ENCODE measurements at regions not wholly inside any gene's neighbourhood (a gene's known extent, or its start where the extent isn't known, plus 50 kb on each side); places are given as distances from the start of the nearest gene placed in this dataset.
"Not testable (repeated sequence)": the region's sequence is repeated elsewhere in the genome, so short reads cannot be mapped to it uniquely, and the experiment has no call there.

DNA sequence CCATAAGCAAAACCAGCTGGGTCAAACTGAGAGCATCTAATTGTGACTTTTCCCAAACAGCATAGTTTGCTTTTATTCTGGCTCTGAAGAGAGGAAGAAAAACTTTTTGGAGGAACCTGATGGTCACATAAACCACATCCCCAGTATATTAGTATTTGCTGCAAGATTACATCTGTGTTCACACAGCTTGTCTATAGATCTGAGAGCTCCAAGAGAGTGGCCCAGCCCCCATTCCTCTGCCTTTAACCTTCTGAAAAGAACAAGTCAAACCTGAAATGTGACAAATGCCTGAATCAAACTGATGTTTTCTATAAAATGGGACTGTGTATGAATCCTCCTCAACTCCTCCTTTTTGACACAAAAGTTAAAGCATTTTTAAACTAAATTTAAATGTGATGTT is 435.2 kb downstream of the ZNF479 start:
- CTCF ChIA-PET, H3K4me3 Mint-ChIP-seq, H3K36me3 Mint-ChIP-seq, H3K27ac Mint-ChIP-seq, H3K27me3 Mint-ChIP-seq, H3K4me1 Mint-ChIP-seq, DNase-seq: not testable (repeated sequence)
- peaks cover 19% of the 10 kb centered on the region for H3K9me3 Mint-ChIP-seq

DNA sequence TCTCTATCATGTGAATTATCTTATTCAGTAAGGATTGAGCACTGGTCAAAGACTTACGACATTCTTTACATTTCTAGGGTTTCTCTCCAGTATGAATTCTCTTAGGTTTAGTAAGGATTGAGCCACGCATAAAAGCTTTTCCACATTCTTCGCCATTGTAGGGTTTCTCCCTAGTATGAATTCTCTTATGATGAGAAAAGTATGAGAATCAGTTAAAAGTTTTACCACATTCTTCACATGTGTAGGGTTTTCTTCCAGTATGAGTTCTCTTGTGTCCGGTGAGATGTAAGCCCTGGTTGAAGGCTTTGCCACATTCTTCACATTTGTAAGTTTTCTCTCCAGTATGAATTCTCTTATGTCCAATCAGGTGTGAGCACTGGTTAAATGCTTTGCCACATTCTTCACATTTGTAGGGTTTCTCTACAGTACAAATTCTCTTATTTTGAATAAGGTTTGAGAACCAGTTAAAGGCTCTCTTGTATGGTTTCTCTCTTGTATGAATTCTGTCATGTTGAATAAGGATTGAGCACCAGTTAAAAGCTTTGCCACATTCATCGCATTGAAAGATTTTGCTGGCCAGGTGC is 445.9 kb downstream of the ZNF479 start:
- H3K27ac Mint-ChIP-seq: no peak overlapping the region
- H3K9me3 Mint-ChIP-seq: peaks cover 51% of the 10 kb centered on the region
- DNase-seq: no peak
- no peaks in the 10 kb centered on the region for H3K36me3 Mint-ChIP-seq
- H3K4me1 Mint-ChIP-seq: no peaks in the 10 kb centered on the region
- no peaks in the 10 kb centered on the region for H3K27me3 Mint-ChIP-seq
- CTCF ChIA-PET: no interaction called here
- H3K4me3 Mint-ChIP-seq: no peak overlapping the region

DNA sequence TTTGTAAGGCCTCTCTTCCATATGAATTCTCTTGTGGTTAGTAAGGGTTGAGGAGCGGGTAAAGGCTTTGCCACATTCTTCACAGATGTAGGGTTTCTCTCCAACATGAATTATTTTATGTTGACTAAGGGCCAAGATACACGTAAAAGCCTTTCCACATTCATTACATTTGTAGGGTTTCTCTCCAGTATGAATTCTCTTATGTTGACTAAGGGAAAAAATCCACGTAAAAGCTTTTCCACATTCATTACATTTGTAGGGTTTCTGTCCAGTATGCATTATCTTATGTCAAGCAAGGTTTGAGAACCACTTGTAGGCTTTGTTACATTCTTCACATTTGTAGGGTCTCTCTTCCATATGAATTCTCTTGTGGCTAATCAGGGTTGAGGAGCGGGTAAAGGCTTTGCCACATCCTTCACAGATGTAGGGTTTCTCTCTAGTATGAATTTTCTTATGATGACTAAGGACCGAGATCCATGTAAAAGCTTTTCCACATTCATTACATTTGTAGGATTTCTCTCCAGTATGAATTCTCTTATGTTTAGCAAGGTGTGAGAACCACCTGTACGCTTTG is 493.0 kb downstream of the ZNF479 start:
- DNase-seq: no peak
- CTCF ChIA-PET: no interaction called here
- Mint-ChIP-seq H3K4me1 (no peaks in the 10 kb centered on the region), H3K27ac (no peak overlapping the region), H3K27me3 (no peaks in the 10 kb centered on the region), H3K9me3 (peaks cover 70% of the 10 kb centered on the region), H3K36me3 (no peaks in the 10 kb centered on the region), H3K4me3 (no peak overlapping the region)

DNA sequence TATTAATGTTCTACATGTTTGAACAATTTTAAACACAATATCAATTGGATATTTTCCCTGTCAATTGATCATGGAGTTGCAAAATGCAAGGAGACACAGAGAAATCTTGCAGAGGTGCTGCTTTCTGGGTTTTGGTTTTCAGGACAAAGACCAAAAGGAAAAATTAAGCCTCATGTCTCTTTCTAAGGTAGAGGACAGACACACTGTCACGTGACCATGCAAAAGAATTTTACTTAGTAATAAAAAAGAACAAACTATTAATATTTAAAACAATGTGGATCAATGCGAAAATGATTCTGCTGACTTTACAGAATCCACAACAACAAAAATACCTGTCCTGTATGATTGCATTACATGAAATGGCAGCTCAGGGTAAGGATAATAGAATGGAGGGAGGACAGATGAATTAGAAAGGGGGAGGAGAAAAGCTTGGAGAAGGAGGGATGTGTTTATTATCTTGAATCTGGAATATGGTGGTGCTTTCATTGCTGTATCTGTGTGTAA is 493.7 kb upstream of the NUPR2 start:
- Mint-ChIP-seq H3K4me1 (no peaks in the 10 kb centered on the region), H3K4me3 (no peak overlapping the region), H3K36me3 (no peaks in the 10 kb centered on the region), H3K27ac (no peak overlapping the region), H3K27me3 (no peaks in the 10 kb centered on the region), H3K9me3 (peaks cover 68% of the 10 kb centered on the region)
- DNase-seq: no peak
- CTCF ChIA-PET: no interaction called here

DNA sequence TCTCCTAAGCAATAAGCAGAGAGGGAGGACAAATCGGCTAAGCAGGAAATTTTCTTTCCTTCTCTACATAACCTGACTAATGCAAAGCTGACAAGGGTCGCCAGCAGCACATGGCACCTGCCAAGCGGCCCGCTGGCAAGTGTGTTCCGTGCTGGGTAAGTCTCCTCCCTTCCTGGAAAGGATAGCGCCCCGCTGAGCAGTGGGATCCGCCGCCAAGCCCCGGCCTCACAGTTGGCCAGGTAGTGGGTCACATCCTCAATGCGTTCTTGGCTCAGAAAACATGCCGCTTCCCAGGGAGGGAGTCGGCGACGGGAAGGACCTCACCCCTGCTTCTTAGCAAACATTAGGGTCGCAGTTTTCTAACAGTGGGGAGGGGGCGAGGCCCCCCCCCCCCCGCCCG is 488.9 kb upstream of the NUPR2 start:
- CTCF ChIA-PET: no interaction called here
- Mint-ChIP-seq H3K36me3 (no peaks in the 10 kb centered on the region), H3K27ac (no peak overlapping the region), H3K4me1 (no peaks in the 10 kb centered on the region), H3K9me3 (peaks cover 43% of the 10 kb centered on the region), H3K27me3 (no peaks in the 10 kb centered on the region), H3K4me3 (no peak overlapping the region)
- DNase-seq: no peak

DNA sequence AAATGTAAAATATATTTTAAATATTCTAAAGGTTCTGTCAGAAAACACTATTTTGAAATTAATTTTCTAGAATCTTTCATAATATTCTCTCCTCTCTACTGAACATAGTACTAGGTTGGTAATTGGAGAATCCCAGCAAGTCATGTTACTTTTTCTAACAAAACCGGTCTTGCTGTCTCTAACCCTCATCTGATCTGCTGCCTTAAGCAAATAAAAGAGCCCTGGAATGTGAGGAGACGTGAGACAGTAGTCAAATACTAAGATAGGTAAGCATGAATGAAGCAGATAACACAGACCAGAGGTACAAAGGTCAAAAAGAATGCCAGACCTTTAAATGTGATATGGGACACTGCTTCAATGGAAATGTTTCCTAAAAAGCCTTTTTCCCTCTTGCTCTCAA is 462.4 kb upstream of the NUPR2 start:
- CTCF ChIA-PET: no interaction called here
- Mint-ChIP-seq H3K36me3 (no peaks in the 10 kb centered on the region), H3K4me3 (no peak overlapping the region), H3K9me3 (peaks cover 37% of the 10 kb centered on the region), H3K27me3 (no peaks in the 10 kb centered on the region), H3K4me1 (no peaks in the 10 kb centered on the region), H3K27ac (no peak overlapping the region)
- no peak for DNase-seq

DNA sequence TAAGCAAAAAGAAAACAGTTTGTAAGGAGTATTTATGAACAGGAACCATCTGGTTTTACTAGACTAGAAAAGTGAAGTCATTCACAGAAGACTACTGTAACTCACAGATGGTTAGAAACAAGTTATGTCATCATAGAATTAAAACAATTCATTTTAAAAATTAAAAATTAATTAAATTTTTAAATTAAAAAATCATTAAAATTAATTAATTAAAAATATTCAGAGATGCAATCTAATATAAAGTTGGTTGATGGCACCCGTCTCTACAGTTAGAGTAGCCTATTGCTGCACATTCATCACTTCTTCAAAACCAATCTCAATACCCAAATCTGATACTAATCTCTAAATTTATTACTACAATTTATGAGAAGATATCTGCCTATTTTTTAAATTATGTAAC is 454.8 kb upstream of the NUPR2 start:
- Mint-ChIP-seq H3K36me3 (no peaks in the 10 kb centered on the region), H3K4me3 (no peak overlapping the region), H3K27ac (no peak overlapping the region), H3K9me3 (peaks cover 38% of the 10 kb centered on the region), H3K27me3 (no peaks in the 10 kb centered on the region), H3K4me1 (no peaks in the 10 kb centered on the region)
- CTCF ChIA-PET: no interaction called here
- no peak for DNase-seq

DNA sequence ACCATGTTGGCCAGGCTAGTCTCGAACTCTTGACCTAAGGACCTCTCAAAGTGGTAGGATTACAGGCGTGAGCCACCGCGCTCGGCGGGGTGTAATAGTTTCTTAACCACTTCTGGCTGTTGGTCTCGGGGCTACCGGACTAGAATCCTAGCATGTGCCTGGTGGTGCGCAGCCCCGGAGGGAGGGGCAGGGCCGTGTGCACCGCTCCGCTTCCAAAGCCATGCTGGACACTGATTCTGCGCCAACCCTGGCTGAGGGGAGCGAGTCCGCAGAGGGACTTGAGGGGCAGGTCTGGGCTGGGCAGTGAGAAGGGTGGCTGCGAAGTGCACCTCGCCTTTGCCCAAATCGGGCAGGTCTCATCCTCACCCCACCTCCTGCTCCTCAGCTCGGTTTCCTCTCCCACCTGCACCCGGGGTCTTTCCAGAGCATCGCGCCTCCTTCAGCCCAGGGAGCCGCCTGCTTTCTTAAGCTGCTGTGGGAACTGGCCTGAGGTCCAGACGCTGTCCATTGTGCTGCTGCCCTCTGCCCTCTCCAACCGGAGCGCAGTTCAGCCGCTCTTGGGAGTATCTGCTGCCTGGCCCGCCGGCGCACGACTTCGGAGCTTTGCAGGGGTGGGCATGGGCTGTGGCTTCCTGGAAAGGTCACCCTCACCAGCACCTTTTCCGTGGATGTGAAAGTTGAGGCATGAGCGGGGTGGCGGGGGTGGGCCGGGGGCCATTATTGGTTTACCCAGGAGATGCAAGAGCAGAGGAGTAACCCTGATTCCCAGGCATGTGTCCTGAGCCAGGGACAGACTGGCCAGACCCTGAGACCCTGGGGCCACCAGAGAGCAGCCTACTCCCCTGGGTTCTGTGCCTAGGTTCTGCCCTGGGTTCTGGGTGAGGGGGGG is 422.6 kb upstream of the NUPR2 start:
- no peak for DNase-seq
- Mint-ChIP-seq H3K27ac (no peak overlapping the region), H3K27me3 (no peaks in the 10 kb centered on the region), H3K4me3 (no peak overlapping the region), H3K9me3 (peaks cover 35% of the 10 kb centered on the region), H3K4me1 (no peaks in the 10 kb centered on the region), H3K36me3 (peaks cover 4% of the 10 kb centered on the region)
- CTCF ChIA-PET: no interaction called here

DNA sequence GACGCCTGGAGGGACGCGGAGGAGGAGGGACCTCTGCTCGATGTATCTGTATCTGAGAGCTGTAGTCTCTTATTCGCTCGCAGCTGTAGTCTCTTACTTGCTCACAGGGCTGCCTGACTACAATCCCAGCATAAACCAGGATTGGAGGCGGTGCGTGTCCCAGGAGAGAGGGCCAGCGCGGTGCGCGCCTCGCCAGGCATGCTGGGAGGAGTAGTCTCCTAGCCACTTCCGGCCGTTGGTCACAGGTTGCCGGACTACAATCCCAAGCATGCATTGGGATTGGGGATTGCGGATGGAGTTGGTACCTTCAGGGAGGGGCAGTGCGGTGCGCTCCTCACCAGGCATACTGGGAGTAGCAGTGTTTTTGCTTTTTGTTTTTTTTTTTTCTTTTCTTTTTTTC is 421.7 kb upstream of the NUPR2 start:
- Mint-ChIP-seq H3K27me3 (no peaks in the 10 kb centered on the region), H3K4me1 (no peaks in the 10 kb centered on the region), H3K4me3 (no peak overlapping the region), H3K27ac (no peak overlapping the region), H3K36me3 (peaks cover 4% of the 10 kb centered on the region), H3K9me3 (peaks cover 34% of the 10 kb centered on the region)
- CTCF ChIA-PET: no interaction called here
- DNase-seq: no peak

DNA sequence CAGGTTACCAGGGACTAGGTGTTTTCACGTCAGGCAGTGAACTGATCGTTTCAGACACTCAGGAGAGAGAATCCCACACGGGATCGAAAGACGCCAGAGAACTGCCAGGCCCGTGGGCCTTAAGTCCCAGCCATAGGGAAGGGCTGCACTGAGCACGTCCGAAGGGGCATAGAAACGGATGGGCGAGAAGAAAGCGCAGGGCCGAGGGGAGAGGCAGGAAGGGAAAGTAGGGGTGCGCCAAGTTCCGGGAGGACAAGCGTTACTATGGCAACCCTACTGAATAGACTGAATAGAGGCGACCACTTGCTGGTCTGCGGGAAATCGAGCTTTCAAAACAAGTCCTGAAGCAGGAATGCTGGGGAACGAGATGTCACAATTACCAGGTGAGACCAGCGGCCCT is 421.3 kb upstream of the NUPR2 start:
- Mint-ChIP-seq H3K27ac (no peak overlapping the region), H3K27me3 (no peaks in the 10 kb centered on the region), H3K4me3 (no peak overlapping the region), H3K36me3 (peaks cover 4% of the 10 kb centered on the region), H3K4me1 (no peaks in the 10 kb centered on the region), H3K9me3 (peaks cover 37% of the 10 kb centered on the region)
- no peak for DNase-seq
- CTCF ChIA-PET: no interaction called here

DNA sequence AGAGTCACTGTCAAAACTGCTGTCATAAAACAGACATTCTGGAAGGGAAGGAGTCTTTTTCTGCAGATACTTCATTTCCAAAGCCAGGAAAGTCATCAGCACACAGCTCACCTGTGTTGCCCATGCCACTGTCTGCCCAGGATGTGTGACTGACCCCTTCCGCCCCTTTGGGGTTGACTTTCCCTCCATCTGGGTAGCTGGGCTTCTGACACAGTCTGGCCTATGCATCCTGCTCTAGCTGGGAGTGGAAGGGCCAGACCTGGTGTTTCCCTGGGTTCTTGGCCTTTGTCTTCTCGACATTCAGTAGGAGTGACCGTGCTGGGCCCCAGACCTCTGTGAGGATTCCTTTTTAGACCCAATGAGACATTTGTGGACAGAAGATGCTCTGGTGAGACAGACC is 378.9 kb upstream of the NUPR2 start:
- Mint-ChIP-seq H3K27ac (no peak overlapping the region), H3K36me3 (no peaks in the 10 kb centered on the region), H3K27me3 (no peaks in the 10 kb centered on the region), H3K4me1 (no peaks in the 10 kb centered on the region), H3K4me3 (no peak overlapping the region), H3K9me3 (peaks cover 45% of the 10 kb centered on the region)
- CTCF ChIA-PET: no interaction called here
- no peak for DNase-seq

DNA sequence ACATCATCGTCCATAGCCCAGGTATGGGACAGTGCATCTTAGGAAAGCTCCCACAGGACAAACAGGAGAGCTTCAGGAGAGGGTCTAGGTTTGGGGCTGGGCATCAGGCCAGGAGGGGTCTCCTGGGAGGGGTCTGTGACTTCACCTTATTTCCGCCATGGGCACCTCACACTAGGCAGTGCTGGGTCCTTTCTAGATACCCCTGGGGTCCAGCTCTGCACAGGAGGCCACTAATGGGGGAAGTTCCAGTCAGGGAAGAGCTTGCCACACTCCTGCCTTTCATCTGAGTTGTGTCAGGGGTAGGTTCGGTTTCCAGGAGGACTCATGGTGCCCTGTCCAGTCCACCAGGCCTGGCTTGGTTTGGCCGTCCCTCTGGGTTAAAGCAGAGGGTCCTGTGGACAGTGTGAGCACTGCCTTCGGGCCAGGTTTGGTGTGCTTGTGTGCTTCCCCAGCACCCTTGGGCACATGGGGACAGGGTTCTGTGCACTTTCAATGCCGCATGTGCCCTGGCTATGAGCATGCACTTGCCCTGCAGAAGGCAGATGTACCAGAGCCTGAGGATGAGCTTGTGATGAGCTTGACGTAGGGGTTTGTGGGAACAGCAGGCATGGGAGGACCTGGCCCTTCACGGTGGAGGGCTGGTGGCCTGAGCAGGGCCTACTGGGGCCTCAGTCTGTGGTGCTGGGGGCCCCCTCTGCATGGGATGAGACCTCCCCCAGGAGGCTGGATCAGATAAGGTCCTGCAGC is 377.7 kb upstream of the NUPR2 start:
- Mint-ChIP-seq H3K4me3 (no peak overlapping the region), H3K27me3 (no peaks in the 10 kb centered on the region), H3K36me3 (no peaks in the 10 kb centered on the region), H3K4me1 (no peaks in the 10 kb centered on the region), H3K9me3 (peaks cover 47% of the 10 kb centered on the region), H3K27ac (no peak overlapping the region)
- no peak for DNase-seq
- CTCF ChIA-PET: no interaction called here

DNA sequence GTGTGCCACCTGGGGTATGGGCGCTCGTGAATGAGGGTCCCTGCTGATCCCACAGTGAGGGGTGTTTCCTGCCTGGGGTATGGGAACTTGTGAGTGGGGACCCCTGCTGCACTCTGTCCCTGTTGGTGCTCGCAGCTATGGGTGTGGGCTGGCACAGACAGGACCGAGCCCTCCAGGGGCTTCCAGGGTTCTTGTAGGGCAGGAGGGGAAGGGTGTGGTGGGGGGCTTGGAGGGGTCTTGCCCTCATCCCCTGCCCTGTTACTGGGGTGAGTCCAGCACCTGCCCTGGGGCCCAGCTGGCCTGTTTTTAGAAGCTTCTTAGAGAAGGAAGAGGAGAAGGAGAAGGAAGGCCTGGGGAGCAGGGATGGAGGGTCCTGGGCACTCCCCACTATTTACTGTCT is 377.0 kb upstream of the NUPR2 start:
- Mint-ChIP-seq H3K9me3 (peaks cover 50% of the 10 kb centered on the region), H3K27ac (no peak overlapping the region), H3K4me1 (no peaks in the 10 kb centered on the region), H3K27me3 (no peaks in the 10 kb centered on the region), H3K4me3 (no peak overlapping the region), H3K36me3 (no peaks in the 10 kb centered on the region)
- no peak for DNase-seq
- CTCF ChIA-PET: no interaction called here

DNA sequence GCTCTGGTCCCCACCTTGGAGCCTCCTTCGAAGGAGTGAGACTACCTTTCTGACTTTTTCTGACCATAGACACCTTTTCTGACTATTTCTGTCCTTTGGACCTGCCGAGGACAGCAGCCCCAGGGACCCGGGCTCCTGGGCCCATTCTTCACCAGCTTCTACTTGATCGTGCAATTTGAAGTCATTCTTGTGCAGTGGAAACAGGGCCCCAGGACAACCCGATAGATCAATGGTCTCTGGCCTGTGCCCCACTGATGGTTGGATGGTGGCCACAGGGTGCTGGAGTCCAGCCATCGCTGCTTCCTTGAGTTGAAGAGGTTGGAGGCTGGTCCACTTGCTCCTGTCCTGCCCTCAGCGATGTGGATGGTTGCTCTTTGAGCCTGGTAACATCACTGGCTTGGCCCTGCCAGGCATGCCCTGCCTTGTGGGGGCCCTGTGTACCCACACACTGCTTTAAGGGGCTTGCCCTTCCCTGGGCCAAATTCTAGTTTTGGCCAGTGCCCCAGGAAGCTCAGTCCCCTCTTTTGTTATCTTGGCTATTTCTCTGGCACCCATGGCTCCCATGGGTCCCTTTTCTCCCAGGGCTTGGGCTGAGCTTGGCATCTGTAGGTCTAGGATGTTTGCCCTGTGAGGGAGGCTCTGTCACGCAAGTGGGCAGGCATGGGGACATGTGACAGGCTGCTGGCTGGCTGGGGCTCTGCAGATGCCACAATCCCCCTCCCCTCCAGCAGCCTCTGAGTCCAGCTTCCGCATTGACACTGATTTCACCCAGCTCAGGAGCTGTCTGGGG is 375.6 kb upstream of the NUPR2 start:
- Mint-ChIP-seq H3K9me3 (peaks cover 52% of the 10 kb centered on the region), H3K27me3 (no peaks in the 10 kb centered on the region), H3K36me3 (no peaks in the 10 kb centered on the region), H3K4me3 (no peak overlapping the region), H3K27ac (no peak overlapping the region), H3K4me1 (no peaks in the 10 kb centered on the region)
- DNase-seq: no peak
- CTCF ChIA-PET: no interaction called here

Measured in activated naive CD4-positive, alpha-beta T cell treated with anti-CD3 and anti-CD28 coated beads, Interleukin-2, amount 10 ng/mL, durations not matched to agents 7 days and 5 days (primary cell).